ENCODE measurements at regions not wholly inside any gene's neighbourhood (a gene's known extent, or its start where the extent isn't known, plus 50 kb on each side); places are given as distances from the start of the nearest gene placed in this dataset.
"Not testable (repeated sequence)": the region's sequence is repeated elsewhere in the genome, so short reads cannot be mapped to it uniquely, and the experiment has no call there.

- DNase-seq = no peak
These were observed 151.0 kb downstream of the CD47 start for GRCh38 chr3:107939691-107940442.

- DNase-seq = no peak
These were observed 152.7 kb downstream of the CD47 start for GRCh38 chr3:107938143-107938542.

GRCh38 chr3:107934808-107935207, 156.0 kb downstream of the CD47 start:
- no peak for DNase-seq

- DNase-seq = no peak
These were observed 157.4 kb downstream of the CD47 start for GRCh38 chr3:107933450-107933849.

- no peak for DNase-seq
These were observed 159.5 kb downstream of the CD47 start for GRCh38 chr3:107931326-107931725.

GRCh38 chr3:107929088-107929487, 161.7 kb downstream of the CD47 start:
- no peak for DNase-seq

- DNase-seq = no peak
These were observed 162.8 kb downstream of the CD47 start for GRCh38 chr3:107928084-107928445.

- peak; percentile 81 for DNase-seq
These were observed 163.3 kb downstream of the CD47 start for GRCh38 chr3:107927361-107928083.

GRCh38 chr3:107925851-107926250, 165.0 kb downstream of the CD47 start:
- no peak for DNase-seq

- DNase-seq = no peak
These were observed 169.8 kb downstream of the CD47 start for GRCh38 chr3:107921038-107921437.

- no peak for DNase-seq
These were observed 170.3 kb downstream of the CD47 start for GRCh38 chr3:107920538-107920937.

GRCh38 chr3:107919239-107919638, 171.6 kb downstream of the CD47 start:
- no peak for DNase-seq

GRCh38 chr3:107916171-107916570, 174.7 kb downstream of the CD47 start:
- no peak for DNase-seq

- no peak for DNase-seq
These were observed 175.1 kb downstream of the CD47 start for GRCh38 chr3:107915706-107916105.

- no peak for DNase-seq
These were observed 177.1 kb downstream of the CD47 start for GRCh38 chr3:107913701-107914100.

GRCh38 chr3:107911337-107912000, 179.4 kb downstream of the CD47 start:
- no peak for DNase-seq

- DNase-seq = no peak
These were observed 180.0 kb downstream of the CD47 start for GRCh38 chr3:107910713-107911259.

- not testable (repeated sequence) for DNase-seq
These were observed 181.2 kb downstream of the CD47 start for GRCh38 chr3:107909583-107909982.

- no peak for DNase-seq
These were observed 182.8 kb downstream of the CD47 start for GRCh38 chr3:107907996-107908395.

- no peak for DNase-seq
These were observed 186.2 kb downstream of the CD47 start for GRCh38 chr3:107904536-107905066.

GRCh38 chr3:107899990-107900651, 190.7 kb downstream of the CD47 start:
- no peak for DNase-seq

GRCh38 chr3:107897471-107898061, 193.3 kb downstream of the CD47 start:
- DNase-seq = no peak

Data from left hindlimb (tissue), 1 donor.